HepG2 (cell line): ENCODE measurements at regions not wholly inside any gene's neighbourhood (a gene's known extent, or its start where the extent isn't known, plus 50 kb on each side); places are given as distances from the start of the nearest gene placed in this dataset.

ENCODE experiments used
- ATAC-seq: fragments of 200-7000 bp; cut with Tn5 transposase; 3 replicates; pipeline ENCODE4 v1.9.1; 2020; ENCODE audit warnings: mild to moderate bottlenecking, moderate library complexity
- BruUV-seq: library from RNA; stranded (reverse); fragments of 400-500 nt; replicated peaks from 2 replicates; lab custom pipeline; 2021; lab: Mats Ljungman, UMichigan
- CTCF ChIA-PET: fragments of 300-600 bp; formaldehyde crosslinking; extraction: SDS; loops from one replicate; lab custom pipeline; 2021; ENCODE audit warnings: low total read pairs, inconsistent platforms, low intra/inter-chr PET ratio; lab: Yijun Ruan, JAX
- POLR2A ChIA-PET: fragments of 350-600 bp; sonication (Branson Sonifier 250); formaldehyde crosslinking; loops from one replicate; lab custom pipeline; 2020; ENCODE audit warnings: antibody characterized with exemption, inconsistent platforms; lab: Yijun Ruan, JAX
- DNase-seq: peaks from one replicate; pipeline ENCODE4 v3.0.0-alpha.2; 2015; ENCODE audit warnings: low spot score
- FAIRE-seq: peaks from 3 replicates; lab custom pipeline; 2011; peaks lifted over from hg19 to GRCh38; lab: Jason Lieb, UNC
- H2AFZ ChIP-seq: one replicate; pipeline ENCODE4 v1.6.1; 2011; ENCODE audit warnings: low read length, inconsistent platforms
- H3K27ac ChIP-seq: fragments of 300-600 bp; 3 replicates; pipeline ENCODE4 v1.8.0; 2011; ENCODE audit warnings: mixed run types, mild to moderate bottlenecking, mixed read lengths, low read length, inconsistent platforms; ENCODE audit not compliant: insufficient read depth; ENCODE audit errors: extremely low read length
- H3K27me3 ChIP-seq, 2 experiments: fragments of 200-600 bp in 1 of 2; 2 replicates in 1 of 2; 3 replicates in 1 of 2; pipeline versions ENCODE4 v1.6.0 to v1.8.0; 2011; ENCODE audit warnings: low read length in 2 of 2, mild to moderate bottlenecking in 2 of 2, moderate library complexity in 2 of 2, inconsistent platforms in 1 of 2; ENCODE audit not compliant: insufficient read depth in 2 of 2, control insufficient read depth in 1 of 2
- H3K36me3 ChIP-seq, 2 experiments: fragments of 200-600 bp in 1 of 2; replicated peaks in 1 of 2; 2 replicates in 1 of 2; 3 replicates in 1 of 2; pipeline versions ENCODE4 v1.5.1 to v1.8.0; 2011; ENCODE audit warnings: low read length in 2 of 2, inconsistent platforms in 1 of 2; ENCODE audit not compliant: insufficient read depth in 2 of 2, control insufficient read depth in 1 of 2
- H3K4me1 ChIP-seq: 2 replicates; pipeline ENCODE4 v1.5.1; 2012; ENCODE audit warnings: low read length, inconsistent platforms; ENCODE audit not compliant: insufficient read depth
- H3K4me2 ChIP-seq: 2 replicates; pipeline ENCODE4 v1.6.0; 2011; ENCODE audit warnings: low read depth, low read length, inconsistent platforms
- H3K4me3 ChIP-seq, 3 experiments: fragments of 200-600 bp in 1 of 3; sonication (generic), shearing (Covaris generic) in 1 of 3; replicated peaks in 1 of 3; 2 replicates each; pipeline ENCODE4 v1.5.1; 2011 to 2016; ENCODE audit warnings: low read length in 3 of 3, inconsistent platforms in 2 of 3, low read depth in 2 of 3, mild to moderate bottlenecking in 2 of 3, control low read depth in 1 of 3, mixed read lengths in 1 of 3; ENCODE audit not compliant: insufficient read depth in 1 of 3
- H3K79me2 ChIP-seq: one replicate; pipeline ENCODE4 v1.6.1; 2011; ENCODE audit warnings: low read length, inconsistent platforms; ENCODE audit not compliant: insufficient read depth
- H3K9ac ChIP-seq: 2 replicates; pipeline ENCODE4 v1.6.0; 2011; ENCODE audit warnings: mild to moderate bottlenecking, low read depth, low read length, inconsistent platforms; ENCODE audit not compliant: insufficient read depth
- H3K9me3 ChIP-seq: 2 replicates; pipeline ENCODE4 v1.5.1; 2012; ENCODE audit warnings: mild to moderate bottlenecking, low read length
- H4K20me1 ChIP-seq: 2 replicates; pipeline ENCODE4 v1.6.0; 2011; ENCODE audit warnings: inconsistent platforms, mild to moderate bottlenecking, low read length, moderate library complexity; ENCODE audit not compliant: insufficient read depth
- HIVEP1 ChIP-seq: sonication (generic); formaldehyde crosslinking; IDR thresholded peaks from 2 replicates; pipeline ENCODE4 v1.4.0; 2020; ENCODE audit warnings: mild to moderate bottlenecking, missing genetic modification reagents
- PREB ChIP-seq: sonication (generic); formaldehyde crosslinking; IDR thresholded peaks from 2 replicates; pipeline ENCODE4 v1.4.0; 2020; ENCODE audit warnings: missing genetic modification reagents
- RFXANK ChIP-seq: IDR thresholded peaks from 2 replicates; pipeline ENCODE4 v1.6.1; 2016
- ZBTB33 ChIP-seq: sonication (generic); formaldehyde crosslinking; IDR thresholded peaks from 2 replicates; pipeline ENCODE4 v1.4.0; 2020; ENCODE audit warnings: missing genetic modification reagents
- ZFP91 ChIP-seq: sonication (generic); formaldehyde crosslinking; IDR thresholded peaks from 2 replicates; pipeline ENCODE4 v1.9.0; 2022; ENCODE audit warnings: missing genetic modification reagents, mild to moderate bottlenecking, borderline replicate concordance
- ZNF484 ChIP-seq: sonication (generic); formaldehyde crosslinking; IDR thresholded peaks from 2 replicates; pipeline ENCODE4 v1.5.1; 2020; ENCODE audit warnings: mild to moderate bottlenecking, low read depth, missing genetic modification reagents, borderline replicate concordance
- ZNF580 ChIP-seq: IDR thresholded peaks from 2 replicates; pipeline ENCODE4 v1.6.1; 2016; ENCODE audit warnings: low read depth, borderline replicate concordance
- ZNF644 ChIP-seq: IDR thresholded peaks from 2 replicates; pipeline ENCODE4 v1.6.1; 2016; ENCODE audit warnings: low read depth
- ZNF788 ChIP-seq: sonication (generic); formaldehyde crosslinking; IDR thresholded peaks from 2 replicates; pipeline ENCODE4 v1.5.0; 2020; ENCODE audit warnings: mild to moderate bottlenecking, missing genetic modification reagents, borderline replicate concordance
- ZSCAN9 ChIP-seq: IDR thresholded peaks from 2 replicates; pipeline ENCODE4 v1.6.1; 2016; ENCODE audit warnings: borderline replicate concordance
- WGBS: methylation state at CpG from one replicate; pipeline ENCODE4 v1.1.6; 2017; ENCODE audit warnings: low lambda C conversion rate; 5-methylcytosine and 5-hydroxymethylcytosine counted together
- in situ Hi-C: cut with HindIII; loops from 2 replicates; pipeline ENCODE4 v1.10.0; 2017; ENCODE audit warnings: low pct_unique_long_range_greater_than_20kb; ENCODE audit not compliant: extremely low pct_ligation_motif_present
- intact Hi-C: fragments of 100-400 bp; cut with micrococcal nuclease; formaldehyde crosslinking; loops from one replicate; pipeline ENCODE4 v1.10.0; 2022; ENCODE audit not compliant: unreplicated experiment

- Histone ChIP-seq H2AFZ (no peak overlapping the region), H3K4me2 (no peak overlapping the region), H3K9ac (no peak overlapping the region), H4K20me1 (no peaks in the 10 kb centered on the region), H3K9me3 (no peaks in the 10 kb centered on the region), H3K27me3 (no peaks in the 10 kb centered on the region)
- no peak for ATAC-seq
- intact Hi-C loops: no loop called here
- in situ Hi-C loops: no loop called here
- POLR2A ChIA-PET: no interaction called here
- BruUV-seq: no TSS peak
- TF ChIP-seq ZNF644 (no peak), ZFP91 (CRISPR knock-in tag) (0 out of 2 replicates have a peak, but pooled peaks have one; percentile 4), ZNF788 (CRISPR knock-in tag) (0 out of 2 replicates have a peak, but pooled peaks have one; percentile 10), PREB (no peak), HIVEP1 (CRISPR knock-in tag) (peak; percentile 30; the same call in 1 of the 2 replicates), ZNF484 (CRISPR knock-in tag) (no peak), ZNF580 (CRISPR knock-in tag) (no peak), RFXANK (CRISPR knock-in tag) (no peak), ZSCAN9 (CRISPR knock-in tag) (no peak), ZBTB33 (CRISPR knock-in tag) (0 out of 2 replicates have a peak, but pooled peaks have one; percentile 18)
- TF ChIP-seq, all 625 proteins: peak for 4
- Histone ChIP-seq H3K27ac (no peak overlapping the region), H3K4me3 (no peak overlapping the region), H3K4me1 (peaks cover 71% of the 10 kb centered on the region), H3K79me2 (no peaks in the 10 kb centered on the region), H3K36me3 (no peaks in the 10 kb centered on the region)
- no peak for FAIRE-seq
- WGBS: 95% methylated on average over 4 of the region's 4 CpGs
- CTCF ChIA-PET: no interaction called here
- no peak for DNase-seq
These were observed 185.2 kb downstream of the ZFP36L2 start for GRCh38 chr2:43041173-43041591.
